Esophagus muscularis mucosa (tissue), 4 donors: ENCODE measurements at regions not wholly inside any gene's neighbourhood (a gene's known extent, or its start where the extent isn't known, plus 50 kb on each side); places are given as distances from the start of the nearest gene placed in this dataset.

ENCODE experiments used
- DNase-seq: peaks from one replicate; pipeline ENCODE4 v3.0.0-alpha.2; 2017; ENCODE audit errors: extremely low spot score
- H3K27ac ChIP-seq, 4 donors: fragments of 200-600 bp; sonication (generic); replicated peaks in 1 of 4; 1 replicate in 3 of 4; 2 replicates in 1 of 4; pipeline ENCODE4 v1.5.1; 2016 to 2019; ENCODE audit warnings: mild to moderate bottlenecking in 1 of 4
- H3K27me3 ChIP-seq, 4 donors: fragments of 200-600 bp; sonication (generic); one replicate each; pipeline versions ENCODE4 v1.5.1 to v1.6.0; 2016 to 2019
- H3K36me3 ChIP-seq, 4 donors: fragments of 200-600 bp; sonication (generic); one replicate each; pipeline ENCODE4 v1.5.1; 2016 to 2019
- H3K4me1 ChIP-seq, 4 donors: fragments of 200-600 bp; sonication (generic); one replicate each; pipeline ENCODE4 v1.5.1; 2016 to 2019
- H3K4me3 ChIP-seq, 4 donors: fragments of 200-600 bp; sonication (generic); 1 replicate in 2 of 4; 2 replicates in 2 of 4; pipeline ENCODE4 v1.5.1; 2016 to 2019; ENCODE audit warnings: mild to moderate bottlenecking in 4 of 4, moderate library complexity in 1 of 4
- H3K9me3 ChIP-seq, 4 donors: fragments of 200-600 bp; sonication (generic); 1 replicate in 3 of 4; 2 replicates in 1 of 4; pipeline ENCODE4 v1.5.1; 2016 to 2019
- EP300 ChIP-seq: sonication (generic); formaldehyde crosslinking; IDR thresholded peaks from one replicate; pipeline ENCODE4 v1.6.1; 2017; ENCODE audit warnings: antibody characterized with exemption
- POLR2A ChIP-seq: fragments of 450-650 bp; IDR thresholded peaks from one replicate; pipeline ENCODE4 v1.6.1; 2017; ENCODE audit warnings: antibody characterized with exemption, moderate library complexity, mild to moderate bottlenecking, low read depth
- POLR2AphosphoS5 ChIP-seq, 2 donors: sonication (generic); formaldehyde crosslinking; IDR thresholded peaks; one replicate each; pipeline ENCODE4 v1.6.1; 2017; ENCODE audit warnings: antibody characterized with exemption in 2 of 2
- WGBS: methylation state at CpG from one replicate; pipeline ENCODE4 v1.1.5; 2018; 5-methylcytosine and 5-hydroxymethylcytosine counted together
- intact Hi-C: fragments of 100-400 bp; cut with DNase I; formaldehyde crosslinking; loops from one replicate; pipeline ENCODE4 v1.15.1; 2023
- TF ChIP-seq, protein P1 (sequence below), 3 experiments: fragments of 200-600 bp in 2 of 3; fragments of 450-650 bp in 1 of 3; sonication (generic) in 2 of 3; IDR thresholded peaks; one replicate each; pipeline ENCODE4 v1.5.1; 2017 to 2019; ENCODE audit warnings: antibody characterized with exemption in 3 of 3, mild to moderate bottlenecking in 2 of 3, moderate library complexity in 1 of 3

DNA sequence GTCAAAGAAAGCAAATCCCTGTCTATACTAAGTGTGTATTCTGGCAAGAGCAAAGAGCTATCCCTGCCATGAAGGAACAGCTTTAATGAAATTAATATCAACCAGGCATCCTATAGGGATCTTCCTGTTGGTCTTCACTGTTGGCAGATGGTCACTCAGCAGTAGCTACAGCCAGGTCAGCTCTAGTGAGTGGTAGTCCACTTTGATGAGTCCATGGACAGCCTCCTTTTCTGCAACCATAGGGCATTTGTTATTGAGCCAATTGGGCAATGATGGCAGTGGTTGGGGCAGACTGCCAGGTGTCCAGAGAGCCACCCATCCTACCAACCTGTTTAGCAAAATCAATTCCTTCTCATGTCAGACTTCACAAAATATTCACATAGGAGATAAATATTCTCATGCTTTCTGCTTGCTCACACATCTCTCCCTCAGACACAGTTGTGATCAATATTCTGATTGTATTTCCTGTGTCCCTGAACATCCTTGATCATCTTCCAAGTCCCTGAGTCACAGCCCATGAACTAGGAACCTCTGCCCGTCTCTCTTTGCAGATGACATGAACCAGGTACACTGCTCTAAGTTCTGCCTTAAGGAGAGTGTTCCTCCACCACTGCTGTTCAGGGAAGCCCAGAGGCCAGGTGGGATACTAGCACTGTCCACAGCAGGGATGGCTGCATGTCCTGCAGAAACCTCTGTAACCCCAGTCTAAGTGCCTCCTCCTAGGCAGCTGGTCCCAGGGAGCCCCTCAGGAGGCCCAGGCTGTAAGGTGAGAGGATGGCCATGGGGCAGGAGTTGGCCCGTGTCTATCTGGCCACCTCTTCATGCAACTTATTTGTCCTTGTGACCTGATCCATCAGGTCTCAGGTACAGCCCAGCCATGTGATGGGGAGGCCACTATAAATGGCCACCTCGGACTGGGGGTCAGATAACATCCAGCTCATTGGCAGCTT lies 74.2 kb upstream of the IGLL5 start:
- WGBS: 84% methylated on average over 3 of the region's 3 CpGs
- H3K4me1 ChIP-seq: no peaks in the 10 kb centered on the region
- no peak overlapping the region for H3K4me3 ChIP-seq
- TF ChIP-seq POLR2A (no peak), EP300 (no peak), POLR2AphosphoS5 (IDR thresholded peaks at IDR 0.05) (no peak)
- TF ChIP-seq, protein P1, sequence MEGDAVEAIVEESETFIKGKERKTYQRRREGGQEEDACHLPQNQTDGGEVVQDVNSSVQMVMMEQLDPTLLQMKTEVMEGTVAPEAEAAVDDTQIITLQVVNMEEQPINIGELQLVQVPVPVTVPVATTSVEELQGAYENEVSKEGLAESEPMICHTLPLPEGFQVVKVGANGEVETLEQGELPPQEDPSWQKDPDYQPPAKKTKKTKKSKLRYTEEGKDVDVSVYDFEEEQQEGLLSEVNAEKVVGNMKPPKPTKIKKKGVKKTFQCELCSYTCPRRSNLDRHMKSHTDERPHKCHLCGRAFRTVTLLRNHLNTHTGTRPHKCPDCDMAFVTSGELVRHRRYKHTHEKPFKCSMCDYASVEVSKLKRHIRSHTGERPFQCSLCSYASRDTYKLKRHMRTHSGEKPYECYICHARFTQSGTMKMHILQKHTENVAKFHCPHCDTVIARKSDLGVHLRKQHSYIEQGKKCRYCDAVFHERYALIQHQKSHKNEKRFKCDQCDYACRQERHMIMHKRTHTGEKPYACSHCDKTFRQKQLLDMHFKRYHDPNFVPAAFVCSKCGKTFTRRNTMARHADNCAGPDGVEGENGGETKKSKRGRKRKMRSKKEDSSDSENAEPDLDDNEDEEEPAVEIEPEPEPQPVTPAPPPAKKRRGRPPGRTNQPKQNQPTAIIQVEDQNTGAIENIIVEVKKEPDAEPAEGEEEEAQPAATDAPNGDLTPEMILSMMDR (IDR thresholded peaks at IDR 0.05): no peak
- intact Hi-C loops: no loop called here
- H3K27ac ChIP-seq: no peak overlapping the region
- no peaks in the 10 kb centered on the region for H3K9me3 ChIP-seq
- H3K27me3 ChIP-seq: peaks cover 0 to 7% (median 0%) of the 10 kb centered on the region in 4 donors
- DNase-seq: peak; percentile 79
- H3K36me3 ChIP-seq: no peaks in the 10 kb centered on the region

DNA sequence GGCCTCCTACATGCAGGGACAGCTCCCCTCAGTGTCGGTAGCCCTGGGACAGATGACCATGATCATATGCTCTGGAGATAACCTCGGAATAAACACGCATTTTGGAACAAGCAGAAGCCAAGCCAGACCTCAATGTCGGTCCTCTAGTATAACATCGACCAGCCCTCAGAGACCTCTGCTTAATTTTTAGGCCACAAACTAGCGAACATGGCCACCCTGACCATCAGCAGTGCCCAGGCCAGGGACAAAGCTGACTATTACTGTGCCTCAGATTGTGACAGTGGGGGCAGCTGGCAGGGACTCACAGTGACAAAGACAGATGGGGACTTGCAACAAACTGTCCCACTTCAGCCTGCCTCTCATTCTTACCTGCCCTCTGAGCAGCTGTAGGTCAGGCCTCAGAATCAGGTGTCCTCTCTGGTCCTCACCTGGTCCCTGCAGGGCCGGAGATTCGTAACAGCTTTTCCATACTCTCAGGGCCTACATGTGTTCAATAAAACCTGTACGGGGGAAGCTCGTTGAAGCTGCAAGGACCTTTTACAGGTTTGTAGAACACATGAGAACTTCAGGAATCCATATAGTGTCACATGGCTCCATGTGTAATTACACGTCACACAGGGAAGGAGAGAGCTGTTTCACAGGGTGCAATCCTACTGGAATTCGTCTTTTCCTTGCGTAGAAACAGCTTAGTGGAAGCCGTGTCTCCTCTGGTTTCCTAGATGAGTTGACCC lies 72.8 kb upstream of the IGLL5 start:
- 87% methylated on average over 14 of the region's 14 CpGs for WGBS
- Histone ChIP-seq H3K36me3 (no peaks in the 10 kb centered on the region), H3K27ac (no peak overlapping the region), H3K4me1 (no peaks in the 10 kb centered on the region), H3K9me3 (no peaks in the 10 kb centered on the region), H3K27me3 (peaks cover 0 to 7% (median 0%) of the 10 kb centered on the region in 4 donors), H3K4me3 (no peak overlapping the region)
- peak; percentile 53 for DNase-seq
- TF ChIP-seq, protein P1 (IDR thresholded peaks at IDR 0.05): no peak
- TF ChIP-seq EP300 (no peak), POLR2A (no peak), POLR2AphosphoS5 (IDR thresholded peaks at IDR 0.05) (no peak)
- intact Hi-C loops: no loop called here

DNA sequence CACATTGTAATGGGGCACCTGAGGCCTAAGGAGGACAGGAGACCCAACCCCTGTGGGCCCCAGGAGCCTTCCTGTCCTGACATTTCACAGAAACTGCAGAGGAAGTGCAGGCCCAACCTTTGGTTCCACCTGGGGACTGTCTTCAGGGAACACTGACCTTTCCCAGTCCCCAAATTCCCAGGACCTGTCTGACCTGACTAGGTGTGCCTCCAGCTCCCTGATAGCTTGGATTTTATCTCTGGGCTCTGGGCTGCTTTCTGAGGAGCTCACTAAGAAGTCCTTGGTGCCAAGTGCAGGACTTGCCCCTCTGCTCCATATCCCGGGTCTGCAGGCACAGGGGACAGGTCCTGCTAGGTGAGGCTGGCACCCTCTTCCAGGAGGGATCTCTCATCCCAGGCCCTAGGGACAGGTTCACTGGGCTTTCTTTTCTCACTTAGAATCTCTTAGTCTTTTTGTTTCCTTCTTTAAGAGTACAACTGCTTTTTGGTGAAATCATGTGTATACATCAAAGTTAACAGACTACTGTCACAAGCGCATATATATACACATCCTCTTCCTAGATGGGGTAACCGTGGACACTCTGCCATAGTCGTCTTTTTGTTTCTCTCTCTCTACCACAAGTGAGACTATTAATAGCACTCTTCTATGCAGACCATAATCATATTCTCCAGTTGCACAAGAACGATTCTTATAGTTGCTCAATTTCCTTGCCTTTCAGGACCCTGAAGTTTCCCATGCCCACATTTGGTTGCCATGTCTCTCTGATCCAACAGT lies 72.0 kb upstream of the IGLL5 start:
- intact Hi-C loops: no loop called here
- no peak for TF ChIP-seq POLR2AphosphoS5 (IDR thresholded peaks at IDR 0.05)
- TF ChIP-seq EP300: no peak
- no peak for TF ChIP-seq POLR2A
- TF ChIP-seq, protein P1 (IDR thresholded peaks at IDR 0.05): no peak
- no peak overlapping the region for H3K27ac ChIP-seq

DNA sequence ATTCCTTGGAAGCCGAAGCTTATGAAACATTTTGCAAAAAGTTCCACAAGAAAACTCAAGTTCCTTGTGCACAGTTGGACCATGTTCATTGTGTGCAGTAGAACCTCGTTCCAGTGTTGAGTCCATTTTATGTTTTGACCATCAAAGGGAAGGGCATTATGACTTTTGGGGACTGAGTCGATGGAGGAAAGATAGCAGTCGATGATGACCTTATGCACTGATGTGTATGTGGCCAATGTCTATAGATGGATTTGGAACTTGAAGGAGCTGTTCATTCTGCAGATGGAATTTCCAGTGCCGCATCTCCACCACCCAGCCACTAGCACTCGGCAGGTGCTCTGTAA lies 71.5 kb upstream of the IGLL5 start:
- Histone ChIP-seq H3K36me3 (no peaks in the 10 kb centered on the region), H3K4me1 (no peaks in the 10 kb centered on the region), H3K27me3 (peaks cover 0 to 7% (median 0%) of the 10 kb centered on the region in 4 donors), H3K4me3 (no peak overlapping the region), H3K27ac (no peak overlapping the region), H3K9me3 (no peaks in the 10 kb centered on the region)
- DNase-seq: peak; percentile 81
- 78% methylated on average over 6 of the region's 6 CpGs for WGBS
- TF ChIP-seq, protein P1 (IDR thresholded peaks at IDR 0.05): no peak
- TF ChIP-seq EP300 (no peak), POLR2AphosphoS5 (IDR thresholded peaks at IDR 0.05) (no peak), POLR2A (no peak)
- intact Hi-C loops: no loop called here

More for the DNA sequence above, 72.0 kb upstream of the IGLL5 start:
- no peaks in the 10 kb centered on the region for H3K9me3 ChIP-seq
- peak; percentile 70 for DNase-seq
- H3K4me1 ChIP-seq: no peaks in the 10 kb centered on the region
- peaks cover 0 to 7% (median 0%) of the 10 kb centered on the region in 4 donors for H3K27me3 ChIP-seq
- no peaks in the 10 kb centered on the region for H3K36me3 ChIP-seq
- WGBS: 58% methylated on average over 5 of the region's 5 CpGs
- H3K4me3 ChIP-seq: no peak overlapping the region
